Natural killer cell treated with Interleukin-12 subunit alpha and Interleukin-12 subunit beta and Interleukin-15 and Interleukin-18, amount 100 ng/mL, for 72 hours (primary cell): ENCODE measurements at regions not wholly inside any gene's neighbourhood (a gene's known extent, or its start where the extent isn't known, plus 50 kb on each side); places are given as distances from the start of the nearest gene placed in this dataset.

ENCODE experiments used
- ATAC-seq, 2 donors: fragments of 150-1000 bp; cut with Tn5 transposase in 1 of 2; sonication (Bioruptor Pico), chemical (Tn5 transposase) in 1 of 2; 2 replicates each; pipeline ENCODE4 v1.10.0; 2021
- DNase-seq: peaks from one replicate; pipeline ENCODE4 v3.0.0; 2022; ENCODE audit warnings: low spot score
- H3K27ac Mint-ChIP-seq, 2 donors: 1 replicate in 1 of 2; 2 replicates in 1 of 2; pipeline ENCODE4 v1.8.0; 2022; ENCODE audit warnings: mixed read lengths in 2 of 2, mild to moderate bottlenecking in 1 of 2, moderate library complexity in 1 of 2
- H3K27me3 Mint-ChIP-seq, 2 donors: 1 replicate in 1 of 2; 2 replicates in 1 of 2; pipeline ENCODE4 v1.8.0; 2022; ENCODE audit warnings: mixed read lengths in 2 of 2
- H3K36me3 Mint-ChIP-seq: one replicate; pipeline ENCODE4 v1.8.0; 2022; ENCODE audit warnings: mixed read lengths
- H3K4me1 Mint-ChIP-seq, 2 donors: 1 replicate in 1 of 2; 2 replicates in 1 of 2; pipeline ENCODE4 v1.8.0; 2022; ENCODE audit warnings: low read depth in 2 of 2, mixed read lengths in 2 of 2, mild to moderate bottlenecking in 1 of 2
- H3K4me3 Mint-ChIP-seq: one replicate; pipeline ENCODE4 v1.8.0; 2022; ENCODE audit warnings: mixed read lengths
- H3K9me3 Mint-ChIP-seq: 2 replicates; pipeline ENCODE4 v1.8.0; 2022; ENCODE audit warnings: mixed read lengths

DNA sequence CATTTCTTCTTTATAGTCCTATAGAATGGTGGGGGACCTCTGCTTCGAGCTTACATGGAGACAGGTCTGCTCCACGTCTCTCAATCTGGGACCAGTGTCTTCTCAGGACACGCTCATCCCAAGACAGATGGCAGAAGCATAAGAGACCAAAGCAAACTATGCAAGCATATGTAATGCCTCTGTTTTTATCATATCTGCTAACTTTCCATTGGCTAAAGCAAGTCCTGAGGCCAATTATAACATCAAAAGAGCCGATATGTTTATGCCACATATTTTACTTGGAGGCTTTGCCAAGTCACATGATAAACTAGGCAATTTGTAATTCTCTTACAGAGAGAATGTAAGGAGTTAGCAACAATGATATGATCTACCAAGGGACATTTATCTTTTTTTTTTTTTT lies 102.6 kb upstream of the NRBF2 start:
- H3K4me1 Mint-ChIP-seq: no peaks in the 10 kb centered on the region
- H3K27me3 Mint-ChIP-seq: peaks cover 11 to 17% of the 10 kb centered on the region in 2 donors
- ATAC-seq (no peak), DNase-seq (no peak)
- H3K27ac Mint-ChIP-seq: no peak overlapping the region
- no peaks in the 10 kb centered on the region for H3K36me3 Mint-ChIP-seq
- H3K4me3 Mint-ChIP-seq: no peak overlapping the region
- H3K9me3 Mint-ChIP-seq: no peaks in the 10 kb centered on the region

- no peaks in the 10 kb centered on the region for H3K4me1 Mint-ChIP-seq
- DNase-seq (no peak), ATAC-seq (no peak)
- peaks cover 19 to 21% of the 10 kb centered on the region in 2 donors for H3K27me3 Mint-ChIP-seq
- H3K4me3 Mint-ChIP-seq: no peak overlapping the region
- H3K9me3 Mint-ChIP-seq: no peaks in the 10 kb centered on the region
- no peaks in the 10 kb centered on the region for H3K36me3 Mint-ChIP-seq
- no peak overlapping the region for H3K27ac Mint-ChIP-seq
These were observed 105.6 kb upstream of the NRBF2 start for GRCh38 chr10:63027531-63027930.

GRCh38 chr10:63021225-63021624 lies 111.9 kb upstream of the NRBF2 start:
- Mint-ChIP-seq H3K9me3 (no peaks in the 10 kb centered on the region), H3K27me3 (peaks cover 10 to 17% of the 10 kb centered on the region in 2 donors), H3K27ac (no peak overlapping the region), H3K4me3 (no peak overlapping the region), H3K36me3 (no peaks in the 10 kb centered on the region), H3K4me1 (no peaks in the 10 kb centered on the region)
- no peak for DNase-seq
- ATAC-seq: no peak

DNA sequence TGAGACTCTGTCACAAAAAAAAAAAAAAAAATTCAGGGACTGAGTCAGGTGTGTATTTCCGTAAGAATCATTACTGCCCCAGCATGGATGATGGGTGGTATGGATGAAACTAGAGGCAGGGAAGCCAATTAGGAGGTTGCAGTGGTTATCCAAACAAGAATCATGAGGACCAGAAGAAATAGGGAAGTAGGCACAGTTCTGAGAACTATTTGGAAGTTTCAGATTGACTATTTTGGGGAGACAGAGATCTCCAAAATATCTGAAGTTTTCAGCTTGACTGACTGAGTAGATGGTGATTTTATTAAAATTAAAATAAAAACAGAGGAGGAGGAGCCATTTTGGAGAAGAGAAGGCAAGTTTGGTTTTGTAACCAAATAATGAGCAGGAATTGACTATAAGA lies 119.4 kb upstream of the NRBF2 start:
- ATAC-seq: no peak
- no peak for DNase-seq
- no peaks in the 10 kb centered on the region for H3K36me3 Mint-ChIP-seq
- H3K4me1 Mint-ChIP-seq: no peaks in the 10 kb centered on the region
- no peak overlapping the region for H3K27ac Mint-ChIP-seq
- H3K27me3 Mint-ChIP-seq: peaks cover 9 to 21% of the 10 kb centered on the region in 2 donors
- no peaks in the 10 kb centered on the region for H3K9me3 Mint-ChIP-seq
- no peak overlapping the region for H3K4me3 Mint-ChIP-seq

DNA sequence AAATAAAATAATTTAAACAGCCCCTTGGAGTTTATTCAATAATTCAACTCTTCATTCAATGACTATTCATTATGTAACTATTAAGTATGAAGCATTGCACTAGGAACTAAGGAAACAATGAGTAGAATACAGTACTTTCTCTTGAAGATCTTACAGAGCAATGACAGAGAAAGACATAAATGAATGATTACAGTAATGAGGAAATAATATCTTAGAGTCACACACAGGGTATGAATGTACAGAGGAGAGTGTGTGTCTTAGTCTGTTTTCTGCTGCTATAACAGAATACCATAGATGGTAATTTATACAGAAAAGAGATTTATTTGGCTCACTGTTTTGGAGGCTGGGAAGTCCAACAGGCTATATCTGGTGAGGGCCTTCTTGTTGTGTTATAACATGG lies 120.5 kb upstream of the NRBF2 start:
- Mint-ChIP-seq H3K36me3 (no peaks in the 10 kb centered on the region), H3K4me3 (no peak overlapping the region), H3K4me1 (no peaks in the 10 kb centered on the region), H3K27me3 (peaks cover 9 to 21% of the 10 kb centered on the region in 2 donors), H3K27ac (no peak overlapping the region), H3K9me3 (no peaks in the 10 kb centered on the region)
- DNase-seq: no peak
- no peak for ATAC-seq

DNA sequence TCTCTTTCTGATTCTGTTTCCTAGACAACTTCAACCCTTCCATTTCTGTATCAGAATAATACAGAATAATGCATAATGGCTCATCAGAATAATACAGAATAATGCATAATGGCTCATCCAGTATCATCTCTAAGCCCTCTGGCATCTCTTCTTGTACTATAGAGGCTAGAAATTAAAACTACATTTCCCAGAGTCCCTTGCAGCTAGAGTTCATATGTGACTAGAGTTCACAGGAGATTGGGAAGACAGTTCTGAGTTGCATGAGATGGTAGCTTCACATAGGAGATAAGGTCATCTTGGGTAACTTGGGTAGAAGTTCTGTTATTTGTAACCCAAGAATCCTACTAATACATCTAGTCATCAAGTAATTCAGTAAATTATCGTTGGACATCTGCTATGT lies 122.9 kb upstream of the NRBF2 start:
- no peak for ATAC-seq
- Mint-ChIP-seq H3K27ac (no peak overlapping the region), H3K9me3 (no peaks in the 10 kb centered on the region), H3K4me3 (no peak overlapping the region), H3K27me3 (peaks cover 16 to 26% of the 10 kb centered on the region in 2 donors), H3K36me3 (no peaks in the 10 kb centered on the region), H3K4me1 (no peaks in the 10 kb centered on the region)
- DNase-seq: no peak

- Mint-ChIP-seq H3K4me1 (no peaks in the 10 kb centered on the region), H3K27me3 (peaks cover 14 to 23% of the 10 kb centered on the region in 2 donors), H3K36me3 (no peaks in the 10 kb centered on the region), H3K27ac (no peak overlapping the region), H3K4me3 (no peak overlapping the region), H3K9me3 (no peaks in the 10 kb centered on the region)
- ATAC-seq (no peak), DNase-seq (no peak)
These were observed 124.6 kb upstream of the NRBF2 start for GRCh38 chr10:63008491-63008890.

DNA sequence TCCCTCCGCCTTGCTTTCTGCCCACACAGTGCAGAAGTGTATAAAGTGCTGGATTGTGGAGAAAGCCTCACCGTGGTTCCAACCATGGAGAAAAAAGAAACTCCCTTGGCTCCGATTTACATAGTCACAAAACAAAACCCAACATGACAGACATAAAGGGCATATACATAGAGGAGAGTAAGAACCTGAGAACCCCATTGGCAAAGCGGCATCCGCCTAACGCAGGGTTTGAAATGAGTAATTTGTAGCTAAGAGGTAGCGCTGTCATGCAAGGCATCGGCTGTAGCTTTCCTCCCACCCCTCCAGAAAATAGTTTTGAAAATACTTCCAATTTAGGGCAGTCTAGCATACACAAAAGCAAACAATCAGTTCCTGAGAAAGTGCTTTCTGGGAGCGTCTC lies 126.0 kb upstream of the NRBF2 start:
- Mint-ChIP-seq H3K27ac (no peak overlapping the region), H3K27me3 (peaks cover 7 to 20% of the 10 kb centered on the region in 2 donors), H3K9me3 (no peaks in the 10 kb centered on the region), H3K4me1 (no peaks in the 10 kb centered on the region), H3K4me3 (no peak overlapping the region), H3K36me3 (no peaks in the 10 kb centered on the region)
- ATAC-seq (peak in 1 of 2 donors; percentile 58), DNase-seq (no peak)

GRCh38 chr10:63005246-63005645 lies 127.9 kb upstream of the NRBF2 start:
- Mint-ChIP-seq H3K4me1 (no peaks in the 10 kb centered on the region), H3K27ac (peak overlapping the region in 1 of 2 donors; percentile 57), H3K36me3 (no peaks in the 10 kb centered on the region), H3K27me3 (peaks cover 7 to 21% of the 10 kb centered on the region in 2 donors), H3K9me3 (no peaks in the 10 kb centered on the region), H3K4me3 (peak overlapping the region; percentile 34)
- ATAC-seq: peak in 1 of 2 donors; percentile 78
- no peak for DNase-seq

DNA sequence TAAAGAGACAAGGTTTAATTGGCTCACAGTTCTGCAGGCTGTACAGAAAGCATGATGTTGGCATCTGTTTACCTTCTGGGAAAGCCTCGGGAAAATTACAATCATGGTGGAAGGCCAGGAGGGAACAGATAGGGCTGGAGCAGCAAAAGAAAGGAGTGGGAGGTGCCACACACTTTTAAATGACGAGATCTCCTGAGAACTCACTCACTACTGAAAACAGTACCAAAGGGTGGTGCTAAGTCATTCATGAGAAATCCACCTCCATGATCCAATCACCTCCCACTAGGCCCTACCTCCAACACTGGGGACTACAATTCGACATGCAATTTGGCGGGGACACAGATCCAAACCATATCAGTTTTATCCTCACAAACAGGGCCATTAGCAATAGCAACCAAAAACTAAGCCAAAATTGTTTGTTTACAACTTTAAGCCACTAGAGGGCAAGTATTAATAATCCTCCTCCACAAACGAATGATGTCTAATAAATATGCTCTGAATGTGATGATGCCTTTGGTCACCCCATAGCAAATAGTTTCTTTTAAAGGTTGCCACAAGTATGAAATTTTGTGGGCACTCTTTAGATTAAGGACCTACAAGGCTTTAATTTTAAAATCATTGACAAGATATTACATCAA lies 129.2 kb upstream of the NRBF2 start:
- no peak for ATAC-seq
- Mint-ChIP-seq H3K36me3 (no peaks in the 10 kb centered on the region), H3K27ac (no peak overlapping the region), H3K4me3 (no peak overlapping the region), H3K27me3 (peaks cover 7 to 19% of the 10 kb centered on the region in 2 donors), H3K9me3 (no peaks in the 10 kb centered on the region), H3K4me1 (no peaks in the 10 kb centered on the region)
- no peak for DNase-seq

DNA sequence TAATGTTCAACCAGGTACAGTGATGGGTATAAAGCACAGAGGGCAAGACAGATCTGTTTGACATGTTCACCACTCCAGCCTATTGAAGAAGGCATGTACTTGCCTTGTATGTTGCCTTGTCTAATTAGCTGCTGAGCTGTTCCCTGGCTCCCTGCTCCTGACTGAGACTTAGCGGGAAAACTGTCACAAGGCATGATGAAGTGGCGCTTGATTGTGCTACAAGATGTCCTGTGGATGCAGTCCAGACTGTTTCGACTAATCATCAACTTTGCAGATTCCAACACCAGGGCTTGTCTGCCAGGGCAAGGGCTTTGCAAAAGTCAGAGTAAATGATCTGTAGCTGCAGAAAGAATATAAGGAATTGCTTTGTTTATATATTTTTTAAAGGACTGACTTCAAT lies 136.2 kb upstream of the NRBF2 start:
- ATAC-seq: no peak
- Mint-ChIP-seq H3K9me3 (no peaks in the 10 kb centered on the region), H3K4me1 (peaks cover 2 to 6% of the 10 kb centered on the region in 2 donors), H3K36me3 (no peaks in the 10 kb centered on the region), H3K27me3 (peaks cover 0 to 16% of the 10 kb centered on the region in 2 donors), H3K4me3 (no peak overlapping the region), H3K27ac (no peak overlapping the region)
- DNase-seq: no peak

DNA sequence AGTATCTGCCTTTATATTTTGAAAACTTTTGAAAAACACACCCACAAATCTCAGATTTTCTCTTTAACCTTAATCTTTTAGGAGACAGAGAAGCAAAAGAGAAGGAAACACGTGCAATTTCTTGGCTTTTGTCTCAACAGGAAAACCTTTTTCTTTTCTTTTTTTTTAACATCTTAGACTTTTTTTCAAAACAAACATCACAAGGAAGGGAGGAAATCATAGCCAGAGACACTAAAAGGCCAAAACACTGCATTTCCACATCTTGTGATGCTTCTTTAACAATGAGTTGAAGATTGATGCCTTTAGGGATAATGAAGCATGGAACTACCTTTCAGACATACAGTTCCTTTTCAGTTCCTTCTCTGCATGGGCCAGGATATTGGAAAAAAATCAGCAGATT lies 136.6 kb upstream of the NRBF2 start:
- ATAC-seq: no peak
- no peak for DNase-seq
- Mint-ChIP-seq H3K4me3 (no peak overlapping the region), H3K4me1 (peaks cover 2 to 6% of the 10 kb centered on the region in 2 donors), H3K36me3 (no peaks in the 10 kb centered on the region), H3K27me3 (peaks cover 0 to 13% of the 10 kb centered on the region in 2 donors), H3K9me3 (no peaks in the 10 kb centered on the region), H3K27ac (no peak overlapping the region)

DNA sequence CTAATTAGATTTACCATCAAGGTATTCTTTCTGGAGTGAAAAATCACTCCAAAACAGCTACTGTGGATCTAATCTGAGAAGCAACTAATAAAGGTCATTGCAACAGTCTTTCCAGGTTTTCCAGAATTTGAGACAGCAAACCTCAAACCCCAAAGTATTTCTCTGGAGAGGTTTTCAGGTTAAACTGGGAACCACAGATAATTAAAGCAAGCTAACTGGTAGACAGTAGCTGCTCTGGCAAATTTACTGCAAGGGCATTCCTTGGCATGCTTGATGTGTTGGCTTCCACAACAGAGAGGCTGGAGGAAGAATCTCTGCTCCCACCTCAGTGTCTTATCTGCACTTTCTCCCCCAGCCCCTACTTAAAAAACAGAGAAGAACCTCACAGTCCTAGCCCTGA lies 140.0 kb upstream of the NRBF2 start:
- no peaks in the 10 kb centered on the region for H3K9me3 Mint-ChIP-seq
- H3K4me1 Mint-ChIP-seq: peaks cover 2 to 6% of the 10 kb centered on the region in 2 donors
- no peaks in the 10 kb centered on the region for H3K36me3 Mint-ChIP-seq
- peaks cover 0 to 13% of the 10 kb centered on the region in 2 donors for H3K27me3 Mint-ChIP-seq
- ATAC-seq (no peak), DNase-seq (no peak)
- H3K27ac Mint-ChIP-seq: no peak overlapping the region
- H3K4me3 Mint-ChIP-seq: no peak overlapping the region

DNA sequence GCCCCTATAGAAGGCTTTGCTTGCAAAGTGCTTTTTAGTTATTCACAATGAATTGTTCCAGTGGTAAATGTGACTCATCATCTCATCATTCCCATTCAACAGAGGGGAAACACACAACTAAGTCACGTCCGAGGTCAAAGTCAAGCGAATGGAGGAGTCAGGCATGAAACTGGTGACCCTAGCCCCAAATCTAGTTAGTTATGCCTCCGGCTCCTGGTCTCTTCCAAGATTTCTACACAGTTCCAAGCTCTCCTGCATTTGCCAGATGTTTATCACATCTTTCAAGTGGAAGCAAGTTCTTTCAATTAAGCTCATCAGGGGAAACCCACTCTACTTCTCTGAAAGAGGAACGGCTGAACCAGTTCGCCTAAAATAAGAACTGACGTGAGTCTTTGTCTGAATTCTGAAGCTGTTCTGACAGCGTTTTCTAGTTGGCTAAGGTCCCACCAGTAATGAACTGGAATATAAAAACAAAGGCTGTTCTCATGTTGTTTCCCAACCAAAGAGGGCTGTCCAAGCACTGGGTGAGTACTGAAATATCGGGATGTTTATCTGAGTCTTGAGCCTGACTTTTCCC lies 140.9 kb upstream of the NRBF2 start:
- no peaks in the 10 kb centered on the region for H3K36me3 Mint-ChIP-seq
- DNase-seq (no peak), ATAC-seq (no peak)
- peak overlapping the region; percentile 28 to 56 for H3K27ac Mint-ChIP-seq
- H3K27me3 Mint-ChIP-seq: peaks cover 1 to 15% of the 10 kb centered on the region in 2 donors
- H3K9me3 Mint-ChIP-seq: no peaks in the 10 kb centered on the region
- peak overlapping the region; percentile 44 for H3K4me3 Mint-ChIP-seq
- peaks cover 2 to 6% of the 10 kb centered on the region in 2 donors for H3K4me1 Mint-ChIP-seq

DNA sequence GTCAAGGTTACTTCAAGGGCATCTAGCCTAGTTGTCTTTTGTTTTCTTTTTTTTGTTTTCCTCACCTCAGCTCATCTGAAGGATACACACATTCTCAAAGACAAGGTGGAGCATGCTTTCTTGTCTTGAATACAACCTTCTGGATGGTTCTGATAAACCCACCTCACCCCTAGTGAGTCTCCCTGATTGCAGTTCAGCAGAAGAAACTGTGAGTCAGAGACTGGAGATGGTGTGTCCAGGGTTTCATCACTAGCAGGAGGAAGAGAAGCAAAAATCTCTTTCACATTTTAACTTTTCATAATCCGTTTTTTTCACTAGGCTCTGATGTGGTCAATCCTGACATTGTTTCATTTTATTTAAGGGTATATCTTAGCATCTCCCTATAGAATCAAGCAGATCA lies 143.0 kb upstream of the NRBF2 start:
- no peaks in the 10 kb centered on the region for H3K4me1 Mint-ChIP-seq
- no peaks in the 10 kb centered on the region for H3K9me3 Mint-ChIP-seq
- DNase-seq: no peak
- H3K27me3 Mint-ChIP-seq: peaks cover 7 to 10% of the 10 kb centered on the region in 2 donors
- ATAC-seq: no peak
- H3K27ac Mint-ChIP-seq: no peak overlapping the region
- H3K4me3 Mint-ChIP-seq: no peak overlapping the region
- no peaks in the 10 kb centered on the region for H3K36me3 Mint-ChIP-seq
